PC-9 (cell line): ENCODE measurements at regions not wholly inside any gene's neighbourhood (a gene's known extent, or its start where the extent isn't known, plus 50 kb on each side); places are given as distances from the start of the nearest gene placed in this dataset.

Source experiments
- EZH2 ChIP-seq: fragments of 200-600 bp; sonication (generic); IDR thresholded peaks from 2 replicates; pipeline ENCODE4 v1.8.0; 2017; ENCODE audit warnings: antibody characterized with exemption, low read depth
- TF ChIP-seq, protein P1 (sequence below): fragments of 200-600 bp; sonication (generic); conservative IDR thresholded peaks from 2 replicates; pipeline ENCODE4 v1.6.1; 2017; ENCODE audit warnings: mixed run types, antibody characterized with exemption, mild to moderate bottlenecking, moderate library complexity

DNA sequence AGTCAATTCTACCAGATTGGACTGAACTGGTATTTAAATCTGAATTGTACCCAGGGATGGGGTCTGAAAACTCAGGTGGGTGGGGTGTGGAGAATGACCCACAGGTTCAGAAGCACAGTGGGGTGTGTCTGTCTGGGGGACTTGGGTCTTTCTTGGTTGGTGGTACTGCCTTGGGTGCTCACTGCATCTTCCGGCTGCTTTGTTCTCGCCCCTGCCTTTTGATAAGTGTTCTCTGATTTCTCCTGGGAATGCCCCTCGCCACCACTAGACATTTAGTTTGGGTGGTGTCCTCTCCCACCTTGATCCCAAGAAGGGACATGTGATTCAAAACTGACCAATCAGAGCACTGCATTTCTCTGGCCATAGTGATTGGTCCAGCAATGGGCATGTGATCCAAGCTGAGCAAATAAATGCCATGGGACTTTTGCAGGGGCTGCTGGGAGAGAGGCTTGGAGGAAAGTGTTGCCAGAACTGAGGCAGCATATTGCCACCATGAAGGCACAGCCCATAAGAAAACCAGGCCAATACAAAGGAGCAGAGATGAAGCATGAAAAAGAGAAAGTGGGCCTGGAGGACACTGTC lies 270.5 kb downstream of the NPHP4 start:
- TF ChIP-seq, protein P1, sequence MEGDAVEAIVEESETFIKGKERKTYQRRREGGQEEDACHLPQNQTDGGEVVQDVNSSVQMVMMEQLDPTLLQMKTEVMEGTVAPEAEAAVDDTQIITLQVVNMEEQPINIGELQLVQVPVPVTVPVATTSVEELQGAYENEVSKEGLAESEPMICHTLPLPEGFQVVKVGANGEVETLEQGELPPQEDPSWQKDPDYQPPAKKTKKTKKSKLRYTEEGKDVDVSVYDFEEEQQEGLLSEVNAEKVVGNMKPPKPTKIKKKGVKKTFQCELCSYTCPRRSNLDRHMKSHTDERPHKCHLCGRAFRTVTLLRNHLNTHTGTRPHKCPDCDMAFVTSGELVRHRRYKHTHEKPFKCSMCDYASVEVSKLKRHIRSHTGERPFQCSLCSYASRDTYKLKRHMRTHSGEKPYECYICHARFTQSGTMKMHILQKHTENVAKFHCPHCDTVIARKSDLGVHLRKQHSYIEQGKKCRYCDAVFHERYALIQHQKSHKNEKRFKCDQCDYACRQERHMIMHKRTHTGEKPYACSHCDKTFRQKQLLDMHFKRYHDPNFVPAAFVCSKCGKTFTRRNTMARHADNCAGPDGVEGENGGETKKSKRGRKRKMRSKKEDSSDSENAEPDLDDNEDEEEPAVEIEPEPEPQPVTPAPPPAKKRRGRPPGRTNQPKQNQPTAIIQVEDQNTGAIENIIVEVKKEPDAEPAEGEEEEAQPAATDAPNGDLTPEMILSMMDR, result no peak
- TF ChIP-seq EZH2, result no peak
